Progenitor cell of endocrine pancreas (in vitro differentiated cells): ENCODE measurements at regions not wholly inside any gene's neighbourhood (a gene's known extent, or its start where the extent isn't known, plus 50 kb on each side); places are given as distances from the start of the nearest gene placed in this dataset.

Source experiments
- DNase-seq: peaks from one replicate; pipeline ENCODE4 v3.0.0; 2021; ENCODE audit warnings: low spot score; ENCODE audit not compliant: unreplicated experiment
- H3K27ac Mint-ChIP-seq: 2 replicates; pipeline ENCODE4 v1.8.0; 2021; ENCODE audit warnings: mild to moderate bottlenecking, moderate library complexity, mixed read lengths
- H3K27me3 Mint-ChIP-seq: 2 replicates; pipeline ENCODE4 v1.8.0; 2021; ENCODE audit warnings: mixed read lengths
- H3K36me3 Mint-ChIP-seq: 2 replicates; pipeline ENCODE4 v1.8.0; 2022; ENCODE audit warnings: mixed read lengths; ENCODE audit not compliant: insufficient read depth
- H3K4me1 Mint-ChIP-seq: 2 replicates; pipeline ENCODE4 v1.8.0; 2021; ENCODE audit warnings: low read depth, mixed read lengths
- H3K4me3 Mint-ChIP-seq: 2 replicates; pipeline ENCODE4 v1.8.0; 2021; ENCODE audit warnings: low read depth, mild to moderate bottlenecking, moderate library complexity, mixed read lengths
- H3K9me3 Mint-ChIP-seq: 2 replicates; pipeline ENCODE4 v1.8.0; 2021; ENCODE audit warnings: low read depth, mixed read lengths
- CTCF ChIP-seq: fragments of 200-600 bp; sonication (generic); IDR thresholded peaks from one replicate; pipeline ENCODE4 v1.5.0; 2021; ENCODE audit warnings: antibody characterized with exemption, mild to moderate bottlenecking; ENCODE audit not compliant: unreplicated experiment

- no peaks in the 10 kb centered on the region for H3K9me3 Mint-ChIP-seq
- peaks cover 32% of the 10 kb centered on the region for H3K27me3 Mint-ChIP-seq
- DNase-seq, result no peak
- H3K27ac Mint-ChIP-seq, result no peak overlapping the region
- peaks cover 11% of the 10 kb centered on the region for H3K4me1 Mint-ChIP-seq
- no peak overlapping the region for H3K4me3 Mint-ChIP-seq
- TF ChIP-seq CTCF, result no peak
- no peaks in the 10 kb centered on the region for H3K36me3 Mint-ChIP-seq
Observed at GRCh38 chr2:16245481-16246054, 305.2 kb downstream of the MYCN start.

- Mint-ChIP-seq H3K27ac (no peak overlapping the region), H3K9me3 (no peaks in the 10 kb centered on the region), H3K4me3 (no peak overlapping the region), H3K4me1 (peaks cover 11% of the 10 kb centered on the region), H3K27me3 (peaks cover 32% of the 10 kb centered on the region), H3K36me3 (no peaks in the 10 kb centered on the region)
- no peak for TF ChIP-seq CTCF
- DNase-seq, result no peak
Observed at GRCh38 chr2:16244966-16245320, 304.6 kb downstream of the MYCN start.

- Mint-ChIP-seq H3K36me3 (no peaks in the 10 kb centered on the region), H3K4me1 (peaks cover 11% of the 10 kb centered on the region), H3K4me3 (no peak overlapping the region), H3K9me3 (no peaks in the 10 kb centered on the region), H3K27ac (no peak overlapping the region), H3K27me3 (peaks cover 29% of the 10 kb centered on the region)
- no peak for TF ChIP-seq CTCF
- no peak for DNase-seq
Observed at GRCh38 chr2:16244153-16244965, 304.0 kb downstream of the MYCN start.

- DNase-seq, result no peak
- Mint-ChIP-seq H3K9me3 (no peaks in the 10 kb centered on the region), H3K4me3 (no peak overlapping the region), H3K4me1 (peaks cover 12% of the 10 kb centered on the region), H3K27ac (no peak overlapping the region), H3K27me3 (peaks cover 25% of the 10 kb centered on the region), H3K36me3 (no peaks in the 10 kb centered on the region)
- no peak for TF ChIP-seq CTCF
Observed at GRCh38 chr2:16243411-16243996, 303.2 kb downstream of the MYCN start.

GRCh38 chr2:16242906-16243305, 302.6 kb downstream of the MYCN start:
- no peak for TF ChIP-seq CTCF

More at GRCh38 chr2:16242906-16243305, 302.6 kb downstream of the MYCN start:
- Mint-ChIP-seq H3K4me3 (no peak overlapping the region), H3K36me3 (no peaks in the 10 kb centered on the region), H3K27ac (no peak overlapping the region), H3K27me3 (peaks cover 22% of the 10 kb centered on the region), H3K4me1 (peaks cover 12% of the 10 kb centered on the region), H3K9me3 (no peaks in the 10 kb centered on the region)
- DNase-seq, result no peak
